Loucy (cell line): ENCODE measurements at regions not wholly inside any gene's neighbourhood (a gene's known extent, or its start where the extent isn't known, plus 50 kb on each side); places are given as distances from the start of the nearest gene placed in this dataset.

ENCODE experiments used
- CTCF ChIP-seq: fragments of 200-600 bp; sonication (generic); conservative IDR thresholded peaks from 2 replicates; pipeline ENCODE4 v1.5.1; 2014; ENCODE audit warnings: mild to moderate bottlenecking, antibody characterized with exemption, low read length
- EZH2phosphoT487 ChIP-seq: fragments of 200-600 bp; IDR thresholded peaks from 2 replicates; pipeline ENCODE4 v1.6.1; 2018; ENCODE audit warnings: antibody characterized with exemption, mild to moderate bottlenecking, moderate library complexity, borderline replicate concordance

GRCh38 chr5:4348919-4349318 lies 753.3 kb downstream of the IRX1 start:
- TF ChIP-seq CTCF (no peak), EZH2phosphoT487 (no peak)
